Mucosa of rectum (tissue), 2 donors: ENCODE measurements at regions not wholly inside any gene's neighbourhood (a gene's known extent, or its start where the extent isn't known, plus 50 kb on each side); places are given as distances from the start of the nearest gene placed in this dataset.

Source experiments
- H3K27ac ChIP-seq, 2 donors: one replicate each; pipeline ENCODE4 v1.7.0; 2013; ENCODE audit warnings: inconsistent platforms in 2 of 2, low read depth in 2 of 2, low read length in 2 of 2
- H3K27me3 ChIP-seq, 2 donors: one replicate each; pipeline ENCODE4 v1.7.0; 2013; ENCODE audit warnings: low read length in 2 of 2; ENCODE audit not compliant: control insufficient read depth in 2 of 2, insufficient read depth in 2 of 2
- H3K36me3 ChIP-seq, 2 donors: one replicate each; pipeline ENCODE4 v1.7.0; 2013; ENCODE audit warnings: low read length in 2 of 2; ENCODE audit not compliant: control insufficient read depth in 2 of 2, insufficient read depth in 2 of 2
- H3K4me1 ChIP-seq, 2 donors: one replicate each; pipeline ENCODE4 v1.7.0; 2013; ENCODE audit warnings: low read length in 2 of 2, mild to moderate bottlenecking in 1 of 2; ENCODE audit not compliant: control insufficient read depth in 2 of 2, insufficient read depth in 2 of 2
- H3K4me3 ChIP-seq, 2 donors: one replicate each; pipeline ENCODE4 v1.7.0; 2013; ENCODE audit warnings: low read length in 2 of 2
- H3K9ac ChIP-seq, 2 donors: one replicate each; pipeline ENCODE4 v1.7.0; 2013; ENCODE audit warnings: low read length in 2 of 2, low read depth in 1 of 2, mild to moderate bottlenecking in 1 of 2
- H3K9me3 ChIP-seq, 2 donors: one replicate each; pipeline ENCODE4 v1.7.0; 2013; ENCODE audit warnings: low read length in 2 of 2; ENCODE audit not compliant: control insufficient read depth in 2 of 2
- donor health status: healthy.
- donor health status: Normal muscosa, but diverticular disease.

DNA sequence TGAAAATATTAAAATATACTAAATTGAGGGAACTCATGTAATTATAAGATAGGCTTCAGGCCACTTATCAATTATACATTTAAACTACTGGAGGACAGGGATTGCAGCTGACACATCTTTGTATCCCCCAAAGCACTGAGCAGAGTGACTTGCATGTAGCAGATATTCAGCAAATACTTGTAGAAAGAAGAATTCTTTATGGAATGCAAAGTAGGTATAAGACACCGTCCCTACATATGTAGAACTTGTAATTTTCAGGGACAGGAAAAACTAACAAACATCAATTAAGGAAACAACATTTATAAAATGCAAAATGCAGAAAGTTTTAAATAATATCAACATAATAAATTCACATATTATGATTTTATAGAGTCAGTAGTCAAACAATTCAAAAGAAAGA lies 719.2 kb downstream of the OLFM4 start:
- Histone ChIP-seq H3K4me1 (no peaks in the 10 kb centered on the region), H3K27me3 (no peaks in the 10 kb centered on the region), H3K4me3 (no peak overlapping the region), H3K9ac (no peak overlapping the region), H3K27ac (no peak overlapping the region), H3K36me3 (no peaks in the 10 kb centered on the region), H3K9me3 (peaks cover 0 to 2% of the 10 kb centered on the region in 2 donors)

- peaks cover 0 to 2% of the 10 kb centered on the region in 2 donors for H3K9me3 ChIP-seq
- H3K9ac ChIP-seq = no peak overlapping the region
- H3K4me1 ChIP-seq = no peaks in the 10 kb centered on the region
- H3K27ac ChIP-seq = no peak overlapping the region
- no peaks in the 10 kb centered on the region for H3K27me3 ChIP-seq
- H3K36me3 ChIP-seq = no peaks in the 10 kb centered on the region
- H3K4me3 ChIP-seq = no peak overlapping the region
Observed at GRCh38 chr13:53749306-53749705, 720.7 kb downstream of the OLFM4 start.

GRCh38 chr13:53759016-53759415 lies 730.4 kb downstream of the OLFM4 start:
- H3K27ac ChIP-seq = no peak overlapping the region
- H3K36me3 ChIP-seq = no peaks in the 10 kb centered on the region
- H3K4me1 ChIP-seq = no peaks in the 10 kb centered on the region
- H3K4me3 ChIP-seq = no peak overlapping the region
- no peak overlapping the region for H3K9ac ChIP-seq
- peaks cover 0 to 3% of the 10 kb centered on the region in 2 donors for H3K9me3 ChIP-seq
- H3K27me3 ChIP-seq = no peaks in the 10 kb centered on the region

GRCh38 chr13:53775807-53776206 lies 747.2 kb downstream of the OLFM4 start:
- Histone ChIP-seq H3K4me1 (no peaks in the 10 kb centered on the region), H3K27me3 (no peaks in the 10 kb centered on the region), H3K4me3 (no peak overlapping the region), H3K9me3 (no peaks in the 10 kb centered on the region), H3K9ac (no peak overlapping the region), H3K36me3 (no peaks in the 10 kb centered on the region), H3K27ac (no peak overlapping the region)

- H3K4me1 ChIP-seq = no peaks in the 10 kb centered on the region
- no peak overlapping the region for H3K4me3 ChIP-seq
- H3K9ac ChIP-seq = no peak overlapping the region
- no peaks in the 10 kb centered on the region for H3K27me3 ChIP-seq
- no peaks in the 10 kb centered on the region for H3K9me3 ChIP-seq
- no peak overlapping the region for H3K27ac ChIP-seq
- H3K36me3 ChIP-seq = no peaks in the 10 kb centered on the region
Observed at GRCh38 chr13:53778937-53779336, 750.3 kb downstream of the OLFM4 start.

DNA sequence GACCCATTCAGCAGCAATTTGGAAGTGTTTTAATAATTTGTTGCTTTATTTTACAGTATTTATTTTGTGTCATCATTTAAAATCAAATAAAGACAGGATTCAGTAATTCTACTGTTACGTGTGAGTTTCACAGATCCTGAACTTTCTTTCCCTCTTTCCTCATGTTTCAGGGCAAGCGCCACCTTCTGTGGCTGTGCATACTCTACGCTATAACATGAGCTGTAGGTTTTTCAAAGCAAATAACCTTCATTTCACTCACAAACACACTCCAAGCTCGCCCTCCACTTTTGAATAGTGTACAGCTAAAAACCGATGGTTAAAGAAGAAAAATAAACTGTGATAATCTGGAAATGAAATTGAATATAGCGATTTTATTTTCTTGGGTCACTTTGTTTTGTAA lies 753.3 kb downstream of the OLFM4 start:
- Histone ChIP-seq H3K36me3 (no peaks in the 10 kb centered on the region), H3K27me3 (no peaks in the 10 kb centered on the region), H3K9me3 (no peaks in the 10 kb centered on the region), H3K9ac (no peak overlapping the region), H3K27ac (no peak overlapping the region), H3K4me1 (no peaks in the 10 kb centered on the region), H3K4me3 (no peak overlapping the region)

- H3K9ac ChIP-seq = no peak overlapping the region
- H3K4me1 ChIP-seq = no peaks in the 10 kb centered on the region
- H3K27me3 ChIP-seq = no peaks in the 10 kb centered on the region
- H3K4me3 ChIP-seq = peak overlapping the region in 1 of 2 donors; percentile 56
- H3K9me3 ChIP-seq = no peaks in the 10 kb centered on the region
- H3K36me3 ChIP-seq = no peaks in the 10 kb centered on the region
- no peak overlapping the region for H3K27ac ChIP-seq
Observed at GRCh38 chr13:53782488-53782961, 753.9 kb downstream of the OLFM4 start.

DNA sequence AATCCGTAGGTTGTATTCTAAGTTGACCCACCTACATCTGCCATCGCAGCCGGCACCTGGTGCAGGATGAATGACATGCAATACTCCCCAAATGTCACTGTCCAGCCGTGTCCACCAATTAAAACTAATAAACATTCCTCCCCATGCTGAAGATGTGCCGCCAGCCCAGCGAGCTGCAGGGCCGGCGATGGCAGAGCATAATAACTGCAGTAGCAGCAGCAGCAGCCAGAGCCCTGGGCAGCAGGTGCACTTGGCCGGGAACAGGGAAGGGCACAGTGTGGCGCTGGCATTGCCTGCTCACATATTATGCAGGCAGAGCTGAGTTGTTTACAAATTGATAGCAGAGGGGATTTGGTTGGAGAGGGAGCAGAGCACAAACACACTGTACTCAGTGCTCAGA lies 754.9 kb downstream of the OLFM4 start:
- Histone ChIP-seq H3K4me1 (no peaks in the 10 kb centered on the region), H3K9ac (no peak overlapping the region), H3K4me3 (no peak overlapping the region), H3K27ac (no peak overlapping the region), H3K36me3 (no peaks in the 10 kb centered on the region), H3K9me3 (no peaks in the 10 kb centered on the region), H3K27me3 (no peaks in the 10 kb centered on the region)

DNA sequence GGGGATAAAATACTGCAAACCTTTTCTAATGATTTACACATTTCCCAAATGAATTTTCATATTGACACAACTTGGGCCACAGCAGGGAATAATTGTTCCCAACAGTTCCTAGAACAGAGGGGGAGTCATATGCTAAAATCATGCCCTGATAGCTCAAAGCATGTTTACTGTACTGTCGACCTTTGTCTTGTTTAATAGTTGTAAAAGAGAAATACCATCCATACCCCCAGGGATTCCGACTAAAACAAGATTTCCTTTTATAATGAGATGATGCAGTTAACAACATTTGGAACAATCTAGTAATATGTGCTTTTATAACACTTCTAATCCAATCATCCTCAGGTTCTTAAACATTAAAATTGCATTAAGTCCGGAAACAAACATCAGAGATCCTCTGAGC lies 759.7 kb downstream of the OLFM4 start:
- Histone ChIP-seq H3K36me3 (no peaks in the 10 kb centered on the region), H3K27ac (no peak overlapping the region), H3K9me3 (no peaks in the 10 kb centered on the region)

GRCh38 chr13:53800011-53800410 lies 771.4 kb downstream of the OLFM4 start:
- no peaks in the 10 kb centered on the region for H3K36me3 ChIP-seq
- H3K4me1 ChIP-seq = no peaks in the 10 kb centered on the region
- H3K27me3 ChIP-seq = no peaks in the 10 kb centered on the region
- H3K4me3 ChIP-seq = no peak overlapping the region
- H3K9ac ChIP-seq = no peak overlapping the region
- no peaks in the 10 kb centered on the region for H3K9me3 ChIP-seq
- H3K27ac ChIP-seq = no peak overlapping the region

More for the DNA sequence above, 759.7 kb downstream of the OLFM4 start:
- H3K4me3 ChIP-seq = no peak overlapping the region
- H3K4me1 ChIP-seq = no peaks in the 10 kb centered on the region
- H3K27me3 ChIP-seq = no peaks in the 10 kb centered on the region
- H3K9ac ChIP-seq = no peak overlapping the region

DNA sequence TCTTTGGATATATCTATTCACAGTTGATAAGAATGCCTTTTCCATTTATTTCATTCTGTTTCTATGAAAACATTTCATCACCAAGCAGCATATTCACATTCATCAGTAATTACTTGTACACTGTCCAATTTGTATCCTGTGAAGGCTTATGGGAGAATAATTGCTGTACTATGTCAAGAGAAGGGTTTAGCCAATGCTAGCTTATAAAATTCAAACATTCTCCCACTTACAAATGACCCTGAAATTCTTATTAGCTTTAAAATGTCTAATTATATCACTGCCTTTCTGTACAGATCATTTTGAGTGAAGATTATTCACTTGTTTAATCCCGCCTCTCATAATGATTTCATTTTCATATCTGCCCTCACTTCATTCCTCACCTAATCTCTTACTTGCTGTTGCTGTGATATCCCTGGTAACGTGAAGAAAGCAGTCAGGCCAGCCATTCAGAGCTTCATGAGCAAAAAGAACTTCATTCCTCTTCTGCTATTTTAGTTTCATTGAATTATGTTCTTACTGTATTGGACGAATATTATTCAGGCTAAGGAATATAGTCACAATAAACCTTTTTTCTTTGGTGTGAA lies 778.7 kb downstream of the OLFM4 start:
- H3K27me3 ChIP-seq = no peaks in the 10 kb centered on the region
- H3K4me3 ChIP-seq = no peak overlapping the region
- H3K27ac ChIP-seq = no peak overlapping the region
- H3K9ac ChIP-seq = no peak overlapping the region
- H3K9me3 ChIP-seq = no peaks in the 10 kb centered on the region
- H3K4me1 ChIP-seq = no peaks in the 10 kb centered on the region
- no peaks in the 10 kb centered on the region for H3K36me3 ChIP-seq
